ENCODE measurements at regions not wholly inside any gene's neighbourhood (a gene's known extent, or its start where the extent isn't known, plus 50 kb on each side); places are given as distances from the start of the nearest gene placed in this dataset.

- no peak for DNase-seq
Observed at GRCh38 chr16:86894029-86894567, 315.7 kb downstream of the FOXL1 start.

- DNase-seq: no peak
Observed at GRCh38 chr16:86894925-86895324, 316.6 kb downstream of the FOXL1 start.

- no peak for DNase-seq
Observed at GRCh38 chr16:86895606-86896005, 317.3 kb downstream of the FOXL1 start.

GRCh38 chr16:86896976-86897375, 318.6 kb downstream of the FOXL1 start:
- DNase-seq: no peak

GRCh38 chr16:86897486-86897885, 319.1 kb downstream of the FOXL1 start:
- DNase-seq: no peak

GRCh38 chr16:86898386-86898785, 320.0 kb downstream of the FOXL1 start:
- no peak for DNase-seq

- no peak for DNase-seq
Observed at GRCh38 chr16:86899151-86899550, 320.8 kb downstream of the FOXL1 start.

GRCh38 chr16:86899757-86900156, 321.4 kb downstream of the FOXL1 start:
- no peak for DNase-seq

- DNase-seq: no peak
Observed at GRCh38 chr16:86901483-86901882, 323.1 kb downstream of the FOXL1 start.

GRCh38 chr16:86902656-86903001, 324.3 kb downstream of the FOXL1 start:
- DNase-seq: no peak

- no peak for DNase-seq
Observed at GRCh38 chr16:86903068-86903467, 324.7 kb downstream of the FOXL1 start.

- DNase-seq: no peak
Observed at GRCh38 chr16:86905302-86905701, 327.0 kb downstream of the FOXL1 start.

- no peak for DNase-seq
Observed at GRCh38 chr16:86906623-86907022, 328.3 kb downstream of the FOXL1 start.

GRCh38 chr16:86909359-86910160, 331.2 kb downstream of the FOXL1 start:
- DNase-seq: no peak

GRCh38 chr16:86910161-86910769, 331.9 kb downstream of the FOXL1 start:
- DNase-seq: no peak

GRCh38 chr16:86911437-86911958, 333.1 kb downstream of the FOXL1 start:
- no peak for DNase-seq

- DNase-seq: no peak
Observed at GRCh38 chr16:86913886-86914285, 335.5 kb downstream of the FOXL1 start.

- no peak for DNase-seq
Observed at GRCh38 chr16:86914876-86915717, 336.7 kb downstream of the FOXL1 start.

GRCh38 chr16:86917471-86918365, 339.4 kb downstream of the FOXL1 start:
- DNase-seq: no peak

GRCh38 chr16:86918637-86919036, 340.3 kb downstream of the FOXL1 start:
- no peak for DNase-seq

GRCh38 chr16:86919078-86919477, 340.7 kb downstream of the FOXL1 start:
- DNase-seq: no peak

Data from NCI-H1105 (cell line).